ENCODE measurements at regions not wholly inside any gene's neighbourhood (a gene's known extent, or its start where the extent isn't known, plus 50 kb on each side); places are given as distances from the start of the nearest gene placed in this dataset.

- no peaks in the 10 kb centered on the region for H3K4me1 ChIP-seq (replicated peaks; ENCODE audit: insufficient read depth)
- BruUV-seq (replicated peaks), result no TSS peak
- H3K27me3 ChIP-seq (ENCODE audit: insufficient read depth, low read depth), result no peaks in the 10 kb centered on the region
- ChIA-PET CTCF (no interaction called here), POLR2A (ENCODE audit: unreplicated experiment) (no interaction called here)
- intact Hi-C loops (cut with micrococcal nuclease; ENCODE audit: unreplicated experiment), result no loop called here
- no peak overlapping the region for H3K4me3 ChIP-seq
- no peak overlapping the region for H2AFZ ChIP-seq
- no peak overlapping the region for H3K27ac ChIP-seq
- no peaks in the 10 kb centered on the region for H3K36me3 ChIP-seq (ENCODE audit: low read depth)
- no peaks in the 10 kb centered on the region for H3K9me2 ChIP-seq (ENCODE audit: insufficient read depth)
- no peak overlapping the region for H3K4me2 ChIP-seq
- H3K9me3 ChIP-seq (ENCODE audit: insufficient read depth, low read depth), result no peaks in the 10 kb centered on the region
- no peak for TF ChIP-seq CTCF (conservative IDR thresholded peaks at IDR 0.05)
- no peak for TF ChIP-seq EZH2 (IDR thresholded peaks at IDR 0.05; ENCODE audit: low read depth)
- no peaks in the 10 kb centered on the region; the same call in 1 of the 2 replicates for H4K20me1 ChIP-seq (ENCODE audit: insufficient read depth)
- no peaks in the 10 kb centered on the region for H3F3A ChIP-seq (ENCODE audit: insufficient read depth, low read depth)
- no peak for DNase-seq
- no peaks in the 10 kb centered on the region for H3K79me2 ChIP-seq (ENCODE audit: low read depth)
These were observed 666.0 kb upstream of the COX7C start for GRCh38 chr5:85951707-85952210.

GRCh38 chr5:85952680-85953079, 665.1 kb upstream of the COX7C start:
- ChIA-PET POLR2A (ENCODE audit: unreplicated experiment) (no interaction called here), CTCF (no interaction called here)
- no peaks in the 10 kb centered on the region for H3K27me3 ChIP-seq (ENCODE audit: insufficient read depth, low read depth)
- H3F3A ChIP-seq (ENCODE audit: insufficient read depth, low read depth), result no peaks in the 10 kb centered on the region
- BruUV-seq (replicated peaks), result no TSS peak
- no peaks in the 10 kb centered on the region for H3K9me2 ChIP-seq (ENCODE audit: insufficient read depth)
- intact Hi-C loops (cut with micrococcal nuclease; ENCODE audit: unreplicated experiment), result no loop called here
- no peaks in the 10 kb centered on the region for H3K79me2 ChIP-seq (ENCODE audit: low read depth)
- no peaks in the 10 kb centered on the region for H3K36me3 ChIP-seq (ENCODE audit: low read depth)
- DNase-seq, result no peak
- no peaks in the 10 kb centered on the region; the same call in 1 of the 2 replicates for H4K20me1 ChIP-seq (ENCODE audit: insufficient read depth)
- TF ChIP-seq CTCF (conservative IDR thresholded peaks at IDR 0.05), result no peak
- TF ChIP-seq EZH2 (IDR thresholded peaks at IDR 0.05; ENCODE audit: low read depth), result no peak
- H3K27ac ChIP-seq, result no peak overlapping the region
- no peaks in the 10 kb centered on the region for H3K9me3 ChIP-seq (ENCODE audit: insufficient read depth, low read depth)
- H3K4me1 ChIP-seq (replicated peaks; ENCODE audit: insufficient read depth), result no peaks in the 10 kb centered on the region
- no peak overlapping the region for H3K4me2 ChIP-seq
- H2AFZ ChIP-seq, result no peak overlapping the region
- H3K4me3 ChIP-seq, result no peak overlapping the region

- no peak for DNase-seq
- H3K9me3 ChIP-seq (ENCODE audit: insufficient read depth, low read depth), result no peaks in the 10 kb centered on the region
- no peaks in the 10 kb centered on the region for H3F3A ChIP-seq (ENCODE audit: insufficient read depth, low read depth)
- H3K9me2 ChIP-seq (ENCODE audit: insufficient read depth), result no peaks in the 10 kb centered on the region
- no peaks in the 10 kb centered on the region for H3K27me3 ChIP-seq (ENCODE audit: insufficient read depth, low read depth)
- H3K4me2 ChIP-seq, result no peak overlapping the region
- no peak overlapping the region for H3K27ac ChIP-seq
- no peak overlapping the region for H2AFZ ChIP-seq
- H3K79me2 ChIP-seq (ENCODE audit: low read depth), result no peaks in the 10 kb centered on the region
- intact Hi-C loops (cut with micrococcal nuclease; ENCODE audit: unreplicated experiment), result no loop called here
- CTCF ChIA-PET, result no interaction called here
- H3K4me1 ChIP-seq (replicated peaks; ENCODE audit: insufficient read depth), result no peaks in the 10 kb centered on the region
- no peak overlapping the region for H3K4me3 ChIP-seq
- no TSS peak for BruUV-seq (replicated peaks)
- POLR2A ChIA-PET (ENCODE audit: unreplicated experiment), result no interaction called here
- no peak for TF ChIP-seq CTCF (conservative IDR thresholded peaks at IDR 0.05)
- no peak for TF ChIP-seq EZH2 (IDR thresholded peaks at IDR 0.05; ENCODE audit: low read depth)
- no peaks in the 10 kb centered on the region for H3K36me3 ChIP-seq (ENCODE audit: low read depth)
- no peaks in the 10 kb centered on the region for H4K20me1 ChIP-seq (ENCODE audit: insufficient read depth)
These were observed 650.1 kb upstream of the COX7C start for GRCh38 chr5:85967681-85968080.
